ENCODE measurements at regions not wholly inside any gene's neighbourhood (a gene's known extent, or its start where the extent isn't known, plus 50 kb on each side); places are given as distances from the start of the nearest gene placed in this dataset.

- TF ChIP-seq ZNF274 (IDR thresholded peaks at IDR 0.05; ENCODE audit: low read length) (no peak), ZNF274 (tag by site-specific recombination; IDR thresholded peaks at IDR 0.05; ENCODE audit: borderline replicate concordance) (no peak), ZNF677 (tag by site-specific recombination; IDR thresholded peaks at IDR 0.05) (no peak), ZSCAN16 (tag by site-specific recombination; IDR thresholded peaks at IDR 0.05) (no peak)
Measured at GRCh38 chr6:81590314-81590691, 162.2 kb downstream of the TENT5A start.
